ENCODE measurements at regions not wholly inside any gene's neighbourhood (a gene's known extent, or its start where the extent isn't known, plus 50 kb on each side); places are given as distances from the start of the nearest gene placed in this dataset.

DNA sequence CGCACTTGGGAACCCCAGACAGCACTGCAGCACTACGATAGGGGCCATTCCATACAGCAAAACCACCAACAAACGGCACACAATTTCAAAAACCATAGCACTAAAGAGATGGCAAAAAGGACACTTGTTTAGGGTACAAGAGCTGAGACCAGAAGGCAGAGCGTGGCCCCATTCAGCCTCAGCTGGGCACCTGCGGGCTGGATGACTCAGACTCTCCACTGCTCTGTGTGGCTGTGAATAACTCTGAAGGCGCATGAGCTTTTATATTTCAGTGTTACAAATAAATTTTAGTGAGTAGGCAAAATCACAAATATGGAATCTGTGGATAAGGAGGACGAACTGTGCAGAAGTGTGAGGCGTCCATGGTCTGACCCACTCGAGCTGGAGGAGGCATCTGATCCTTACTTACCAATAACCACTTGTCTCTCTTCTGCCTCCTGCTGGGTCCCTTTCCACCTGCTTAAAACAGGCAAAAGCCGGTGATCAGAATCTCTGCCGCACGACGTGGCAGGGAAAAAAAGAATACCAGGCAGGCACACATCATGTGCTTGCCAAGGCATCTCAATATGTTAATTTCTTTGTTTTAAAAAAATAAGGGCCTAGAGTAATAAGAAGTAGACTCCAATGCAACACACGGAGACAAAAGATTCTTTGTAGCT, 325.7 kb downstream of the SHANK2 start:
- DNase-seq (ENCODE audit: low read depth in 2 of 2) = no peak

DNA sequence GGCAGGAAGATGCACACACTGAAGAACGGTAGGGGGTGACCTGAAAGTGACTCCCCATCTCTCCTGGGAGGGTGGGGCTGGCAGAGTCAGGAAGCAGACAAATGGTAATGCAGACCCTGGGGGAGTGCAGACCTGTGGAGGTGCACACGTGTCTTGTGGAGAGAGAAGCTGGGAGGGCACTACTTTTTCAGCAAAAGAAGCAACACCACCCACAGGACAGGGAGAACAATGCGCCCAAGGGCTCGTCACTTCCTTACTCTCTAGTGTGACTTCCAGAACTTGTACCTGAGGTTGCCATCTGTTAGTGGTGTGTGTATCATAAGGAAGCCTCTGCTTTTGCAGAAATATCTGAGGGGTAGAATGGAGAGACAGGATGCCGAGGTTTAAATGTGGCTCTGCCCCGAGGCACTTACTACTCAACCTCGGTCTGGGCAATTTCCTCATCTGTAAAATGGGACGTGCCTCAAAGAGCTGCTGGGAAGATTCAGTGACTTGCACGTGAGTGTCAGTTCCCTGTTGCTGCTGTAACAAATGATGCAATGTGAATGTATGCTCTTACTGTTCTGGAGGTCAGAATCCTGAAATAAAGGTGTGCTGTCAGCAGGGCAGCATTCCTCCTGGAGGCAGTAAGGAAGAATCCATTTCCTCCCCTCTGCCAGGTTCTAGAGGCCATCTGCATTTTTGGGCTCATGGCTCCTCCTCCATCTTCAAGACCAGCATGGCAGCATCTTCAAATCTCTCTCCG, 323.4 kb downstream of the SHANK2 start:
- DNase-seq (ENCODE audit: low read depth in 2 of 2) = no peak

- DNase-seq (ENCODE audit: low read depth in 2 of 2) = no peak
Observed at GRCh38 chr11:70930215-70930614, 322.2 kb downstream of the SHANK2 start.

- no peak for DNase-seq (ENCODE audit: low read depth in 2 of 2)
Observed at GRCh38 chr11:70931430-70931829, 320.9 kb downstream of the SHANK2 start.

GRCh38 chr11:70933981-70934583, 318.3 kb downstream of the SHANK2 start:
- no peak for DNase-seq (ENCODE audit: low read depth in 2 of 2)

DNA sequence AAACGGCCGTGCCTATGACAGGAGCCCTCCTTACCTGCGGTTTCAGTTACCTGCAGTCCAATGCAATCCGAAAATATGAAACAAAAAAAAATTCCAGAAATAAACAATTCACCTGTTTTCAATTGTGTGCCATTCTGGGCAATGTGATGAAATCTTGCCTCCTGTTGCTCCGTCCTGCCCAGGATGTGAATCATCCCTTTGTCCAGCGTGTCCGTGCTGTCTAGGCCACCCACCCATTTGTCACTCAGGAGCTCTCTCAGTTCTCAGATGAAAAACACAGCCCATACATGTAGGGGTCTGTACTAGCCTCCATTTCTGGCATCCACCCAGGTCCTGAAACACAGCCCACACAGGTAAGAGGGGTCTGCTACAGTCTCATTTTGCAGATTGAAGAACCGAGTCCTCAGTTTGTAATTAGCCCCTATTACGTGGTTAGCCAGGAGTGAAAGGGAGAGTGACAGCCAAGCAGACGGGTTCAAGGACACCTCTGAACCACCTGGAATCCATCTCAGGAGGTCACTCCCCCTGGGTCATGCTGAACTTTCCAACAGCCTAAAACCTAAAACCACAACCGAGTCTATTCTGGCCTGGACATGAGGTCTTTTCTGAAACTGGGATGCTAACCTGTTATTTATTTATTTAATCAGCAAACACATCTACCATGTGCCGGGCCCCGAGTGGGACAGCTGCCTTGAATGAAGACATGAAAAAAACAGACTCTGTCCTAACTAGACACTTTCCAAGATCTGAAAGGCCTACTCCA, 317.2 kb downstream of the SHANK2 start:
- no peak for DNase-seq (ENCODE audit: low read depth in 2 of 2)

GRCh38 chr11:70942593-70942992, 309.8 kb downstream of the SHANK2 start:
- no peak for DNase-seq (ENCODE audit: low read depth in 2 of 2)

DNA sequence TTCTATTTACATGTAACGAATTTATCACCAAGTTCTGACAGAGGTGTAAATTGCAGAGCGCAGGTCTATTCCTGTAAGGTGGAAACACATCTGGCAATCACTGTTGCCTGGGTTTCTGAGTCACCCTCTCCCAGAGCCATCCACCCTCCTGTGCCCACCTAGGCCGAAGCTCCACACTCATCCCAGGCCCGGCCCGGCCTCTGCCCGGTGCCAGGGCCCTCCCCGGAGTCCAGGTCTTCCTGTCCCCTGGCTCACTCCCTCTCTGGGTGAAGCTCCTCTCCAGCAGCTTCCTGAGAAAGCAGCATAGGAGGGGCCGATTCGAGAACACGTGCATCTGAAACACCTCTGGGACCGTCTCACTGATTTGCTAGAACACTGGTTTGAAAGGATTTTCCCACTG, 308.2 kb downstream of the SHANK2 start:
- no peak for DNase-seq (ENCODE audit: low read depth in 2 of 2)

- DNase-seq (ENCODE audit: low read depth in 2 of 2) = no peak
Observed at GRCh38 chr11:70944636-70945035, 307.7 kb downstream of the SHANK2 start.

DNA sequence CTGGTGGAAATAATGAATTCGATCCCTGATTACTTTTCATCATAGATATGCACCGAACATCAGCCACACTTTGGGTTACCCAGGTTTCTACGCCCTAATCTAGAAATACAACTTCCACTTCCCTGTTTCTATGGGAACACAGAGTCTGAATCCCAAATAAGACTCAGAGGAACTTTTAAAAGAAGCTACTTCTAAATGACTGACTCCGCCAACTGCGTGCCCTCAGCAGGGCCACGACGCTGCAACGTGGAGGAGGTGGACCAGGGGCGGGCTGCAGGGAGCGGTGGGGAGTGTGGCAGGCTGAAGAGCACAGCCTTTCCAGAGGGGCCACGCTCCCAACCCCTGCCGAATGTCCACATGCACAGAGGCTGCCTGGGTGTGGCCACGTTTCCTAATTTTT, 304.0 kb downstream of the SHANK2 start:
- no peak for DNase-seq (ENCODE audit: low read depth in 2 of 2)

- DNase-seq (ENCODE audit: low read depth in 2 of 2) = no peak
Observed at GRCh38 chr11:70948855-70949531, 303.4 kb downstream of the SHANK2 start.

GRCh38 chr11:70951139-70951804, 301.1 kb downstream of the SHANK2 start:
- no peak for DNase-seq (ENCODE audit: low read depth in 2 of 2)

DNA sequence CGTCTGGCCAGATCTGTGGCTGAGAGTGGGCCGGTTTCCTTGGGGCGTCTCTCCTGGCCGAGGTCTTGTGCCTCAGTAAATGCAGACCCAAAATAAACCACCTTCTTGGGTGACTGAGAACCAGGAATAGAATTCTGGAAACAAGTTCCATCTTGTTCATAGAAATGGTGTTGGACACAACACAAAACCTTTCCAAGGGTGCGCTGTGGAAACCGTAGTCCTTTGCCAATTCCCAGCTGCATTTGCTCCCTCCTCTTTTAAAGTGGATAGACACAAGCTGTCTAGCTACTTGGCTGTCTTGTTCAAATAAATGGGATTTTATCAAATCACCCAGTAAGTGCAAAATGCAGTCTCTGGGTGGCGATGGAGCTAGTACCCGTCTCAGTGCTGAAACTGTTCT, 300.2 kb downstream of the SHANK2 start:
- no peak for DNase-seq (ENCODE audit: low read depth in 2 of 2)

GRCh38 chr11:70953720-70954119, 298.7 kb downstream of the SHANK2 start:
- DNase-seq (ENCODE audit: low read depth in 2 of 2) = no peak

DNA sequence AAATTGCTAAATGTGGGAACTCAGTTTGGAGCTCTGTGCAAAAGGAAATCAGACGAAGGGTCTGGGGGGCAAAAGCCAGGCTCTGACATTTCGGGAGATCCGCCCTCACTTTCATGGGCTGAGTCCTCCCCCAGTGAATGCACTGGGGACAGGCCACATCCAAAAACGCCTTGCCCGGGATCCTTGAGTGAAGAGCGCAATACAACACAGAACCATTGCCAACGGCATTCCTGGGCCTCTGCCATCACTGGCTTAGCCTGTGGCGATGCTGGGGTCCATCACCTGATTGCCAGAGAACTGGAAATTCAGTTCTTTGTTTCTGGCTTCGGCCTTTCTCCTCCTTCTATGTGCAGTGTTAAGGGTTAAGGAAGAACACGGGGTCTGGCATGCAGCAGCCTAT, 297.9 kb downstream of the SHANK2 start:
- DNase-seq (ENCODE audit: low read depth in 2 of 2) = no peak

Data from stimulated activated CD8-positive, alpha-beta memory T cell treated with anti-CD3 and anti-CD28 coated beads, Interleukin-7, amount 100 ng/mL, for 4 hours (primary cell).